ENCODE measurements at regions not wholly inside any gene's neighbourhood (a gene's known extent, or its start where the extent isn't known, plus 50 kb on each side); places are given as distances from the start of the nearest gene placed in this dataset.

DNA sequence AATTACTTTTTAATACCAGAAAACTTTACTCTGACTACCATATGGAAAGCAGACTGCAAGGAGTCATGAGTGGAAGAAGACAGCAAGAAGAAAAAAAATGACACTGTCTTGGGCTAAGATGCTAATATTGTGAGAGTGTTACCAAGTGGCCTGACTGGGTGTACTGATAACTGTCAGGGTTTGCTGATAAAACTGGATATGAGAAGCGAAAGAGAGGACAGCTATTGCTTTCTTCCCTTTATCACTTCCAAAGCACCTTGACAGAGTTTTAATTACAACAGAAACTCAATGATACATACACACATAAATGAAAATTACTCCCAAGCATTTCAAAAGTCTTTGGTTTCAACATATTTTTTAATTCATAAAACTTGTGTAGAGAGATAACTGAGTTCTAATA lies 368.5 kb downstream of the ZEB2 start (continued):
- TF ChIP-seq, protein P1, sequence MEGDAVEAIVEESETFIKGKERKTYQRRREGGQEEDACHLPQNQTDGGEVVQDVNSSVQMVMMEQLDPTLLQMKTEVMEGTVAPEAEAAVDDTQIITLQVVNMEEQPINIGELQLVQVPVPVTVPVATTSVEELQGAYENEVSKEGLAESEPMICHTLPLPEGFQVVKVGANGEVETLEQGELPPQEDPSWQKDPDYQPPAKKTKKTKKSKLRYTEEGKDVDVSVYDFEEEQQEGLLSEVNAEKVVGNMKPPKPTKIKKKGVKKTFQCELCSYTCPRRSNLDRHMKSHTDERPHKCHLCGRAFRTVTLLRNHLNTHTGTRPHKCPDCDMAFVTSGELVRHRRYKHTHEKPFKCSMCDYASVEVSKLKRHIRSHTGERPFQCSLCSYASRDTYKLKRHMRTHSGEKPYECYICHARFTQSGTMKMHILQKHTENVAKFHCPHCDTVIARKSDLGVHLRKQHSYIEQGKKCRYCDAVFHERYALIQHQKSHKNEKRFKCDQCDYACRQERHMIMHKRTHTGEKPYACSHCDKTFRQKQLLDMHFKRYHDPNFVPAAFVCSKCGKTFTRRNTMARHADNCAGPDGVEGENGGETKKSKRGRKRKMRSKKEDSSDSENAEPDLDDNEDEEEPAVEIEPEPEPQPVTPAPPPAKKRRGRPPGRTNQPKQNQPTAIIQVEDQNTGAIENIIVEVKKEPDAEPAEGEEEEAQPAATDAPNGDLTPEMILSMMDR (IDR thresholded peaks at IDR 0.05 in 2 of 3, conservative IDR thresholded peaks at IDR 0.05 in 1 of 3; ENCODE audit: insufficient read depth in 2 of 3, low read depth in 1 of 3, low read length in 3 of 3): no peak
- TF ChIP-seq GATAD2A (IDR thresholded peaks at IDR 0.05) (no peak; the same call in 1 of the 2 replicates), ATF7 (IDR thresholded peaks at IDR 0.05) (no peak), NRF1 (conservative IDR thresholded peaks at IDR 0.05 in 1 of 2, IDR thresholded peaks at IDR 0.05 in 1 of 2) (no peak), POLR2H (tag; IDR thresholded peaks at IDR 0.05; ENCODE audit: low read depth) (no peak), ZNF212 (CRISPR knock-in tag; IDR thresholded peaks at IDR 0.05) (no peak), STAT5B (CRISPR knock-in tag; IDR thresholded peaks at IDR 0.05) (no peak), HDAC3 (IDR thresholded peaks at IDR 0.05; ENCODE audit: borderline replicate concordance, partially characterized antibody) (peak; percentile 36), NBN (IDR thresholded peaks at IDR 0.05; ENCODE audit: low read depth) (0 out of 2 replicates have a peak, but pooled peaks have one; percentile 24), ZNF347 (CRISPR knock-in tag; IDR thresholded peaks at IDR 0.05; ENCODE audit: low read depth) (no peak), XRCC4 (IDR thresholded peaks at IDR 0.05; ENCODE audit: extremely low read depth, insufficient read depth, insufficient read length) (no peak), HNRNPH1 (optimal IDR thresholded peaks at IDR 0.05; ENCODE audit: low read depth, low read length) (no peak), TCF7 (IDR thresholded peaks at IDR 0.05; ENCODE audit: borderline replicate concordance) (no peak), ZNF780A (CRISPR knock-in tag; IDR thresholded peaks at IDR 0.05) (no peak), ZNF239 (CRISPR knock-in tag; IDR thresholded peaks at IDR 0.05) (no peak), CREBBP (IDR thresholded peaks at IDR 0.05; ENCODE audit: low read depth, low read length) (no peak), BRD4 (IDR thresholded peaks at IDR 0.05) (no peak)
- TF ChIP-seq, protein P2, sequence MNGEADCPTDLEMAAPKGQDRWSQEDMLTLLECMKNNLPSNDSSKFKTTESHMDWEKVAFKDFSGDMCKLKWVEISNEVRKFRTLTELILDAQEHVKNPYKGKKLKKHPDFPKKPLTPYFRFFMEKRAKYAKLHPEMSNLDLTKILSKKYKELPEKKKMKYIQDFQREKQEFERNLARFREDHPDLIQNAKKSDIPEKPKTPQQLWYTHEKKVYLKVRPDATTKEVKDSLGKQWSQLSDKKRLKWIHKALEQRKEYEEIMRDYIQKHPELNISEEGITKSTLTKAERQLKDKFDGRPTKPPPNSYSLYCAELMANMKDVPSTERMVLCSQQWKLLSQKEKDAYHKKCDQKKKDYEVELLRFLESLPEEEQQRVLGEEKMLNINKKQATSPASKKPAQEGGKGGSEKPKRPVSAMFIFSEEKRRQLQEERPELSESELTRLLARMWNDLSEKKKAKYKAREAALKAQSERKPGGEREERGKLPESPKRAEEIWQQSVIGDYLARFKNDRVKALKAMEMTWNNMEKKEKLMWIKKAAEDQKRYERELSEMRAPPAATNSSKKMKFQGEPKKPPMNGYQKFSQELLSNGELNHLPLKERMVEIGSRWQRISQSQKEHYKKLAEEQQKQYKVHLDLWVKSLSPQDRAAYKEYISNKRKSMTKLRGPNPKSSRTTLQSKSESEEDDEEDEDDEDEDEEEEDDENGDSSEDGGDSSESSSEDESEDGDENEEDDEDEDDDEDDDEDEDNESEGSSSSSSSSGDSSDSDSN (IDR thresholded peaks at IDR 0.05; ENCODE audit: borderline replicate concordance in 1 of 2, low read depth in 2 of 2, low read length in 2 of 2): no peak
- TF ChIP-seq, protein P3, sequence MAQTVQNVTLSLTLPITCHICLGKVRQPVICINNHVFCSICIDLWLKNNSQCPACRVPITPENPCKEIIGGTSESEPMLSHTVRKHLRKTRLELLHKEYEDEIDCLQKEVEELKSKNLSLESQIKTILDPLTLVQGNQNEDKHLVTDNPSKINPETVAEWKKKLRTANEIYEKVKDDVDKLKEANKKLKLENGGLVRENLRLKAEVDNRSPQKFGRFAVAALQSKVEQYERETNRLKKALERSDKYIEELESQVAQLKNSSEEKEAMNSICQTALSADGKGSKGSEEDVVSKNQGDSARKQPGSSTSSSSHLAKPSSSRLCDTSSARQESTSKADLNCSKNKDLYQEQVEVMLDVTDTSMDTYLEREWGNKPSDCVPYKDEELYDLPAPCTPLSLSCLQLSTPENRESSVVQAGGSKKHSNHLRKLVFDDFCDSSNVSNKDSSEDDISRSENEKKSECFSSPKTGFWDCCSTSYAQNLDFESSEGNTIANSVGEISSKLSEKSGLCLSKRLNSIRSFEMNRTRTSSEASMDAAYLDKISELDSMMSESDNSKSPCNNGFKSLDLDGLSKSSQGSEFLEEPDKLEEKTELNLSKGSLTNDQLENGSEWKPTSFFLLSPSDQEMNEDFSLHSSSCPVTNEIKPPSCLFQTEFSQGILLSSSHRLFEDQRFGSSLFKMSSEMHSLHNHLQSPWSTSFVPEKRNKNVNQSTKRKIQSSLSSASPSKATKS (CRISPR knock-in tag; IDR thresholded peaks at IDR 0.05): no peak
- TF ChIP-seq, protein P4, sequence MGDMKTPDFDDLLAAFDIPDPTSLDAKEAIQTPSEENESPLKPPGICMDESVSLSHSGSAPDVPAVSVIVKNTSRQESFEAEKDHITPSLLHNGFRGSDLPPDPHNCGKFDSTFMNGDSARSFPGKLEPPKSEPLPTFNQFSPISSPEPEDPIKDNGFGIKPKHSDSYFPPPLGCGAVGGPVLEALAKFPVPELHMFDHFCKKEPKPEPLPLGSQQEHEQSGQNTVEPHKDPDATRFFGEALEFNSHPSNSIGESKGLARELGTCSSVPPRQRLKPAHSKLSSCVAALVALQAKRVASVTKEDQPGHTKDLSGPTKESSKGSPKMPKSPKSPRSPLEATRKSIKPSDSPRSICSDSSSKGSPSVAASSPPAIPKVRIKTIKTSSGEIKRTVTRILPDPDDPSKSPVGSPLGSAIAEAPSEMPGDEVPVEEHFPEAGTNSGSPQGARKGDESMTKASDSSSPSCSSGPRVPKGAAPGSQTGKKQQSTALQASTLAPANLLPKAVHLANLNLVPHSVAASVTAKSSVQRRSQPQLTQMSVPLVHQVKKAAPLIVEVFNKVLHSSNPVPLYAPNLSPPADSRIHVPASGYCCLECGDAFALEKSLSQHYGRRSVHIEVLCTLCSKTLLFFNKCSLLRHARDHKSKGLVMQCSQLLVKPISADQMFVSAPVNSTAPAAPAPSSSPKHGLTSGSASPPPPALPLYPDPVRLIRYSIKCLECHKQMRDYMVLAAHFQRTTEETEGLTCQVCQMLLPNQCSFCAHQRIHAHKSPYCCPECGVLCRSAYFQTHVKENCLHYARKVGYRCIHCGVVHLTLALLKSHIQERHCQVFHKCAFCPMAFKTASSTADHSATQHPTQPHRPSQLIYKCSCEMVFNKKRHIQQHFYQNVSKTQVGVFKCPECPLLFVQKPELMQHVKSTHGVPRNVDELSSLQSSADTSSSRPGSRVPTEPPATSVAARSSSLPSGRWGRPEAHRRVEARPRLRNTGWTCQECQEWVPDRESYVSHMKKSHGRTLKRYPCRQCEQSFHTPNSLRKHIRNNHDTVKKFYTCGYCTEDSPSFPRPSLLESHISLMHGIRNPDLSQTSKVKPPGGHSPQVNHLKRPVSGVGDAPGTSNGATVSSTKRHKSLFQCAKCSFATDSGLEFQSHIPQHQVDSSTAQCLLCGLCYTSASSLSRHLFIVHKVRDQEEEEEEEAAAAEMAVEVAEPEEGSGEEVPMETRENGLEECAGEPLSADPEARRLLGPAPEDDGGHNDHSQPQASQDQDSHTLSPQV (IDR thresholded peaks at IDR 0.05): no peak
